HL-60 (cell line): ENCODE measurements at regions not wholly inside any gene's neighbourhood (a gene's known extent, or its start where the extent isn't known, plus 50 kb on each side); places are given as distances from the start of the nearest gene placed in this dataset.

Experiments used
- POLR2AphosphoS5 ChIP-seq: IDR thresholded peaks from 2 replicates; pipeline ENCODE4 v1.6.1; 2012; ENCODE audit warnings: low read depth
- TF ChIP-seq, protein P1 (sequence below): IDR thresholded peaks from one replicate; pipeline ENCODE4 v1.5.1; 2011; ENCODE audit warnings: low read length, control low read depth, inconsistent platforms; ENCODE audit not compliant: insufficient read depth

DNA sequence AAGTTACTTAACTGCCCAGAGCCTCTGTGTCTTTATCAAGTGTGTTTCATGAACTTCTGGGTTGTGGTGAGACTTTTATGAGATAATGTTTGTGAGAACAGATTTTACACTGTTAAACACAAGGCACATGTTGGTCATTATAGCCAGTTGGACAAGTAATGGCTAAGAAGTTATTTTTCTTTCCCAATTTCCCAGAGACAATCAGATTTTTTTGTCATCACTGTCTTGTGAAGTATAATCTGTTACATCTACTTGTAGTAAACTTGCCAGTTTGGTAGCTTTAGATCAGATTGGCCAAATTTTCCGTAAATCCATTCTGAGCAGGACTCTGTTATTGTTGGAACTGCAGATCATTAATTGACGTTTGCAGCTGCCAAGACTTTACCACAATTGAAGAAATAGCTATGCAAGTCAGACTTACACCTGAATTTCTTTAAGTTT, 838.8 kb downstream of the SLC4A3 start:
- TF ChIP-seq, protein P1, sequence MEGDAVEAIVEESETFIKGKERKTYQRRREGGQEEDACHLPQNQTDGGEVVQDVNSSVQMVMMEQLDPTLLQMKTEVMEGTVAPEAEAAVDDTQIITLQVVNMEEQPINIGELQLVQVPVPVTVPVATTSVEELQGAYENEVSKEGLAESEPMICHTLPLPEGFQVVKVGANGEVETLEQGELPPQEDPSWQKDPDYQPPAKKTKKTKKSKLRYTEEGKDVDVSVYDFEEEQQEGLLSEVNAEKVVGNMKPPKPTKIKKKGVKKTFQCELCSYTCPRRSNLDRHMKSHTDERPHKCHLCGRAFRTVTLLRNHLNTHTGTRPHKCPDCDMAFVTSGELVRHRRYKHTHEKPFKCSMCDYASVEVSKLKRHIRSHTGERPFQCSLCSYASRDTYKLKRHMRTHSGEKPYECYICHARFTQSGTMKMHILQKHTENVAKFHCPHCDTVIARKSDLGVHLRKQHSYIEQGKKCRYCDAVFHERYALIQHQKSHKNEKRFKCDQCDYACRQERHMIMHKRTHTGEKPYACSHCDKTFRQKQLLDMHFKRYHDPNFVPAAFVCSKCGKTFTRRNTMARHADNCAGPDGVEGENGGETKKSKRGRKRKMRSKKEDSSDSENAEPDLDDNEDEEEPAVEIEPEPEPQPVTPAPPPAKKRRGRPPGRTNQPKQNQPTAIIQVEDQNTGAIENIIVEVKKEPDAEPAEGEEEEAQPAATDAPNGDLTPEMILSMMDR, result no peak
- no peak for TF ChIP-seq POLR2AphosphoS5
